Activated naive CD4-positive, alpha-beta T cell (primary cell): ENCODE measurements at regions not wholly inside any gene's neighbourhood (a gene's known extent, or its start where the extent isn't known, plus 50 kb on each side); places are given as distances from the start of the nearest gene placed in this dataset.
"Not testable (repeated sequence)": the region's sequence is repeated elsewhere in the genome, so short reads cannot be mapped to it uniquely, and the experiment has no call there.

Experiments
- DNase-seq, 4 experiments: peaks; one replicate each; lab custom pipeline; 2025; lab: John Stamatoyannopoulos, UW

- DNase-seq, result no peak
These were observed 103.1 kb upstream of the DAZL start for GRCh38 chr3:16708285-16708684.

GRCh38 chr3:16711691-16712090 is 106.5 kb upstream of the DAZL start:
- not testable (repeated sequence) for DNase-seq

- DNase-seq, result no peak
These were observed 110.1 kb upstream of the DAZL start for GRCh38 chr3:16715281-16715680.

- DNase-seq, result no peak
These were observed 114.2 kb upstream of the DAZL start for GRCh38 chr3:16719426-16719825.

GRCh38 chr3:16720367-16720940 is 115.2 kb upstream of the DAZL start:
- no peak for DNase-seq

- no peak for DNase-seq
These were observed 116.3 kb upstream of the DAZL start for GRCh38 chr3:16721494-16721893.

- no peak for DNase-seq
These were observed 118.8 kb upstream of the DAZL start for GRCh38 chr3:16723978-16724377.

- no peak for DNase-seq
These were observed 119.3 kb upstream of the DAZL start for GRCh38 chr3:16724487-16724886.

- DNase-seq, result no peak
These were observed 120.7 kb upstream of the DAZL start for GRCh38 chr3:16725972-16726371.

GRCh38 chr3:16728770-16729745 is 123.8 kb upstream of the DAZL start:
- DNase-seq, result no peak

GRCh38 chr3:16738451-16738850 is 133.2 kb upstream of the DAZL start:
- DNase-seq, result no peak

GRCh38 chr3:16739541-16740105 is 134.4 kb upstream of the DAZL start:
- no peak for DNase-seq

- no peak for DNase-seq
These were observed 135.3 kb upstream of the DAZL start for GRCh38 chr3:16740515-16740914.

GRCh38 chr3:16741103-16741758 is 136.0 kb upstream of the DAZL start:
- no peak for DNase-seq

GRCh38 chr3:16741890-16742289 is 136.7 kb upstream of the DAZL start:
- no peak for DNase-seq

- no peak for DNase-seq
These were observed 138.1 kb upstream of the DAZL start for GRCh38 chr3:16743276-16743675.

GRCh38 chr3:16759227-16759903 is 125.4 kb upstream of the PLCL2 start:
- DNase-seq, result no peak

- no peak for DNase-seq
These were observed 123.2 kb upstream of the PLCL2 start for GRCh38 chr3:16761571-16761970.

GRCh38 chr3:16765661-16766060 is 119.1 kb upstream of the PLCL2 start:
- DNase-seq, result no peak

- no peak for DNase-seq
These were observed 117.7 kb upstream of the PLCL2 start for GRCh38 chr3:16767006-16767405.

- no peak for DNase-seq
These were observed 116.7 kb upstream of the PLCL2 start for GRCh38 chr3:16768014-16768413.

GRCh38 chr3:16768956-16769355 is 115.8 kb upstream of the PLCL2 start:
- no peak for DNase-seq
